Mesodermal cell (in vitro differentiated cells): ENCODE measurements at regions not wholly inside any gene's neighbourhood (a gene's known extent, or its start where the extent isn't known, plus 50 kb on each side); places are given as distances from the start of the nearest gene placed in this dataset.
"Not testable (repeated sequence)": the region's sequence is repeated elsewhere in the genome, so short reads cannot be mapped to it uniquely, and the experiment has no call there.

ENCODE experiments used
- H3K27ac ChIP-seq: 2 replicates; pipeline ENCODE4 v1.7.0; 2013; ENCODE audit warnings: mild to moderate bottlenecking, low read depth, low read length, moderate library complexity; ENCODE audit not compliant: severe bottlenecking
- H3K36me3 ChIP-seq: 2 replicates; pipeline ENCODE4 v1.7.1; 2013; ENCODE audit warnings: mild to moderate bottlenecking, low read length, moderate library complexity; ENCODE audit not compliant: control insufficient read depth, insufficient read depth
- H3K4me1 ChIP-seq: one replicate; pipeline ENCODE4 v1.7.1; 2013; ENCODE audit warnings: mild to moderate bottlenecking, low read length; ENCODE audit not compliant: insufficient read depth, control insufficient read depth, poor library complexity, severe bottlenecking
- H3K4me3 ChIP-seq: 2 replicates; pipeline ENCODE4 v1.7.0; 2013; ENCODE audit warnings: low read length, control low read depth, mild to moderate bottlenecking; ENCODE audit not compliant: insufficient read depth, poor library complexity, severe bottlenecking; ENCODE audit errors: extremely low read depth
- H3K9me3 ChIP-seq: 2 replicates; pipeline ENCODE4 v1.7.1; 2013; ENCODE audit warnings: mild to moderate bottlenecking, low read length, moderate library complexity; ENCODE audit not compliant: control insufficient read depth
- WGBS, 2 experiments: methylation state at CpG; one replicate each; pipeline ENCODE4 v1.1.5; 2013; ENCODE audit warnings: missing lambda C conversion rate in 2 of 2; ENCODE audit not compliant: insufficient coverage in 2 of 2; 5-methylcytosine and 5-hydroxymethylcytosine counted together

GRCh38 chr21:31592516-31592915 is 67.0 kb upstream of the SOD1 start:
- 100% methylated on average over 1 of the region's 3 CpGs; no CpG with 5 or more reads in 1 of the 2 experiments for WGBS, 2 experiments
- Histone ChIP-seq H3K4me3 (no peak overlapping the region), H3K4me1 (no peaks in the 10 kb centered on the region), H3K36me3 (no peaks in the 10 kb centered on the region), H3K9me3 (no peaks in the 10 kb centered on the region), H3K27ac (no peak overlapping the region)

- Histone ChIP-seq H3K27ac (no peak overlapping the region), H3K36me3 (no peaks in the 10 kb centered on the region), H3K4me3 (no peak overlapping the region), H3K4me1 (no peaks in the 10 kb centered on the region), H3K9me3 (no peaks in the 10 kb centered on the region)
- 89 to 100% methylated on average over 1 of the region's 3 CpGs for WGBS, 2 experiments
Measured at GRCh38 chr21:31589820-31590219, 69.7 kb upstream of the SOD1 start.

GRCh38 chr21:31586118-31586517 is 73.4 kb upstream of the SOD1 start:
- Histone ChIP-seq H3K9me3 (no peaks in the 10 kb centered on the region), H3K36me3 (no peaks in the 10 kb centered on the region), H3K27ac (no peak overlapping the region), H3K4me3 (no peak overlapping the region), H3K4me1 (no peaks in the 10 kb centered on the region)
- 60 to 62% methylated on average over 2 to 5 of the region's 6 CpGs for WGBS, 2 experiments

- not testable (repeated sequence) for H3K36me3 ChIP-seq, H3K4me3 ChIP-seq, H3K9me3 ChIP-seq, H3K4me1 ChIP-seq, H3K27ac ChIP-seq
- WGBS, 2 experiments, result 90 to 93% methylated on average over 2 to 3 of the region's 9 CpGs
Measured at GRCh38 chr21:31583937-31584336, 75.6 kb upstream of the SOD1 start.

- H3K4me3 ChIP-seq, result no peak overlapping the region
- H3K9me3 ChIP-seq, result no peaks in the 10 kb centered on the region
- no peaks in the 10 kb centered on the region for H3K36me3 ChIP-seq
- 95 to 100% methylated on average over 2 to 3 of the region's 6 CpGs for WGBS, 2 experiments
- no peak overlapping the region for H3K27ac ChIP-seq
- H3K4me1 ChIP-seq, result no peaks in the 10 kb centered on the region
Measured at GRCh38 chr21:31583498-31583897, 76.0 kb upstream of the SOD1 start.

GRCh38 chr21:31580866-31581276 is 78.6 kb upstream of the SOD1 start:
- Histone ChIP-seq H3K9me3 (no peaks in the 10 kb centered on the region), H3K4me3 (no peak overlapping the region), H3K27ac (no peak overlapping the region), H3K36me3 (no peaks in the 10 kb centered on the region), H3K4me1 (no peaks in the 10 kb centered on the region)
- WGBS, 2 experiments, result 30 to 43% methylated on average over 2 to 3 of the region's 3 CpGs

GRCh38 chr21:31577271-31577670 is 82.2 kb upstream of the SOD1 start:
- Histone ChIP-seq H3K36me3 (no peaks in the 10 kb centered on the region), H3K4me1 (no peaks in the 10 kb centered on the region), H3K9me3 (peaks cover 14% of the 10 kb centered on the region), H3K27ac (no peak overlapping the region), H3K4me3 (no peak overlapping the region)

GRCh38 chr21:31576428-31576827 is 83.1 kb upstream of the SOD1 start:
- Histone ChIP-seq H3K27ac (no peak overlapping the region), H3K36me3 (no peaks in the 10 kb centered on the region)
- 89 to 91% methylated on average over 4 to 5 of the region's 6 CpGs for WGBS, 2 experiments

GRCh38 chr21:31573217-31573616 is 86.3 kb upstream of the SOD1 start:
- H3K4me1 ChIP-seq, result no peaks in the 10 kb centered on the region
- WGBS, 2 experiments, result no CpG with 5 or more reads among the region's 2 CpGs

More at GRCh38 chr21:31576428-31576827, 83.1 kb upstream of the SOD1 start:
- peaks cover 14% of the 10 kb centered on the region for H3K9me3 ChIP-seq
- H3K4me3 ChIP-seq, result no peak overlapping the region
- H3K4me1 ChIP-seq, result no peaks in the 10 kb centered on the region

GRCh38 chr21:31571879-31572278 is 87.6 kb upstream of the SOD1 start:
- no CpG with 5 or more reads among the region's 4 CpGs for WGBS, 2 experiments
- Histone ChIP-seq H3K27ac (no peak overlapping the region), H3K36me3 (no peaks in the 10 kb centered on the region), H3K4me3 (no peak overlapping the region), H3K4me1 (no peaks in the 10 kb centered on the region), H3K9me3 (peaks cover 14% of the 10 kb centered on the region)

More at GRCh38 chr21:31573217-31573616, 86.3 kb upstream of the SOD1 start:
- Histone ChIP-seq H3K36me3 (no peaks in the 10 kb centered on the region), H3K9me3 (peaks cover 14% of the 10 kb centered on the region), H3K4me3 (no peak overlapping the region), H3K27ac (no peak overlapping the region)

GRCh38 chr21:31570824-31571566 is 88.5 kb upstream of the SOD1 start:
- Histone ChIP-seq H3K4me1 (no peaks in the 10 kb centered on the region), H3K9me3 (peaks cover 14% of the 10 kb centered on the region), H3K4me3 (no peak overlapping the region), H3K36me3 (no peaks in the 10 kb centered on the region), H3K27ac (peak overlapping the region; percentile 2)
- WGBS, 2 experiments, result 69 to 84% methylated on average over 7 of the region's 8 CpGs
